C4-2B (cell line): ENCODE measurements at regions not wholly inside any gene's neighbourhood (a gene's known extent, or its start where the extent isn't known, plus 50 kb on each side); places are given as distances from the start of the nearest gene placed in this dataset.

ENCODE experiments used
- H3K27ac ChIP-seq: fragments of 450-650 bp; 2 replicates; pipeline ENCODE4 v1.5.1; 2017
- CTCF ChIP-seq: fragments of 450-650 bp; conservative IDR thresholded peaks from 2 replicates; pipeline ENCODE4 v1.5.1; 2017; ENCODE audit warnings: mild to moderate bottlenecking
- ZFX ChIP-seq: fragments of 450-650 bp; IDR thresholded peaks from 2 replicates; pipeline ENCODE4 v1.6.1; 2017

GRCh38 chr1:65062339-65062738, 85.7 kb upstream of the AK4 start:
- TF ChIP-seq CTCF: no peak
- TF ChIP-seq ZFX: no peak
- H3K27ac ChIP-seq: no peak overlapping the region

- TF ChIP-seq CTCF (peak; percentile 56), ZFX (no peak)
- no peak overlapping the region for H3K27ac ChIP-seq
These were observed 85.0 kb upstream of the AK4 start for GRCh38 chr1:65063025-65063424.

GRCh38 chr1:65064981-65065380, 83.0 kb upstream of the AK4 start:
- TF ChIP-seq CTCF (no peak), ZFX (no peak)
- H3K27ac ChIP-seq: no peak overlapping the region

- H3K27ac ChIP-seq: peak overlapping the region; percentile 53
- TF ChIP-seq ZFX (no peak), CTCF (no peak)
These were observed 82.2 kb upstream of the AK4 start for GRCh38 chr1:65065524-65066418.

- peak overlapping the region; percentile 53 for H3K27ac ChIP-seq
These were observed 81.6 kb upstream of the AK4 start for GRCh38 chr1:65066419-65066765.

GRCh38 chr1:65066766-65067490, 81.1 kb upstream of the AK4 start:
- TF ChIP-seq ZFX (peak; percentile 50), CTCF (no peak)

More at GRCh38 chr1:65066419-65066765, 81.6 kb upstream of the AK4 start:
- no peak for TF ChIP-seq CTCF
- TF ChIP-seq ZFX: no peak

GRCh38 chr1:65067491-65068201, 80.4 kb upstream of the AK4 start:
- H3K27ac ChIP-seq: peak overlapping the region; percentile 53
- no peak for TF ChIP-seq ZFX
- TF ChIP-seq CTCF: no peak

More at GRCh38 chr1:65066766-65067490, 81.1 kb upstream of the AK4 start:
- H3K27ac ChIP-seq: peak overlapping the region; percentile 53
